Psoas muscle (tissue), 7 donors: ENCODE measurements at regions not wholly inside any gene's neighbourhood (a gene's known extent, or its start where the extent isn't known, plus 50 kb on each side); places are given as distances from the start of the nearest gene placed in this dataset.

Experiments
- ATAC-seq, 4 donors: fragments of 200-7000 bp; cut with Tn5 transposase; one replicate each; pipeline ENCODE4 v1.9.1; 2020; ENCODE audit warnings: moderate library complexity in 3 of 4, mild to moderate bottlenecking in 2 of 4
- DNase-seq, 2 donors: peaks; one replicate each; pipeline ENCODE4 v3.0.0-alpha.2; 2020
- H3K27ac ChIP-seq: fragments of 200-600 bp; one replicate; pipeline ENCODE4 v1.8.0; 2022
- H3K27me3 ChIP-seq, 3 donors: fragments of 200-600 bp in 1 of 3; one replicate each; pipeline versions ENCODE4 v1.6.1 to v1.8.0; 2013 to 2022; ENCODE audit warnings: low read length in 2 of 3, mild to moderate bottlenecking in 2 of 3, moderate library complexity in 1 of 3; ENCODE audit not compliant: insufficient read depth in 3 of 3
- H3K36me3 ChIP-seq, 2 donors: fragments of 200-600 bp in 1 of 2; one replicate each; pipeline versions ENCODE4 v1.6.1 to v1.8.0; 2013 to 2022; ENCODE audit warnings: low read depth in 1 of 2, mild to moderate bottlenecking in 1 of 2, moderate library complexity in 1 of 2; ENCODE audit not compliant: insufficient read depth in 1 of 2
- H3K4me1 ChIP-seq: fragments of 200-600 bp; one replicate; pipeline ENCODE4 v1.8.0; 2022
- H3K4me3 ChIP-seq: fragments of 200-600 bp; one replicate; pipeline ENCODE4 v1.8.0; 2022; ENCODE audit warnings: mild to moderate bottlenecking
- H3K9me3 ChIP-seq: fragments of 200-600 bp; one replicate; pipeline ENCODE4 v1.8.0; 2022
- WGBS, 3 donors: extraction: QIAGEN DNeasy Blood & Tissue Kit; methylation state at CpG; one replicate each; pipeline versions ENCODE4 v1.1.6 to v1.1.7; 2013; 5-methylcytosine and 5-hydroxymethylcytosine counted together
- intact Hi-C, 2 donors: fragments of 100-400 bp; cut with DNase I; formaldehyde crosslinking; loops; one replicate each; pipeline versions ENCODE4 v1.11.0 to v1.14.2; 2022
- TF ChIP-seq, protein P1 (sequence below): fragments of 200-600 bp; IDR thresholded peaks from one replicate; pipeline ENCODE4 v1.8.0; 2022; ENCODE audit warnings: antibody characterized with exemption
- donor health status: healthy with polysubstance abuse.
- donor health status: DM: no; HTN: no; CAD: no; lungs with moderate emphysema.
- donor health status: Bipolar disorder and iron deficiency.
- donor health status: healthy.
- donor health status: DM: yes; HTN: yes; CAD: no.
- donor health status: DM: no; HTN: no; CAD: no.
- donor health status: DM: yes; HTN: yes; CAD: no.

DNA sequence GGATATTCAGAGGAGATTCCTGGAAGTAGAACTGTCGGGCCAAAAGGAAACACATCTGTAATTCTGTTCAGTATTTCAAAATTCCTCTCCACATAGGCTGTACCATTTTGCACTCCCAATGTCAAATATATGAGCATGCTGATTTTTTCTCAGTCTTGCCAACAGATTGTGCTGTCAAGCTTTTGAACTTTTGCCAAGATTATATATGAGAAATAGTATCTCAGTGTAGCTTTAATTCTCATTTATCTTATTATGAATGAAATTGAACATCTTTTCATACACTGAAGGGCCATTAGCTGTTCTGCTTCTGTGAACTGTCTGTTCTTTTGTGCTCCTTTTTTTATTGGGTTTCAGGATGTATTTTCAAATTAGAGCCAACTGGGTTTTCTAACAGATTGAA, 907.1 kb downstream of the MAT2B start:
- intact Hi-C loops: no loop called here
- H3K9me3 ChIP-seq: no peaks in the 10 kb centered on the region
- ATAC-seq: no peak
- H3K36me3 ChIP-seq: no peaks in the 10 kb centered on the region
- no peaks in the 10 kb centered on the region for H3K4me1 ChIP-seq
- no peaks in the 10 kb centered on the region for H3K27me3 ChIP-seq
- H3K4me3 ChIP-seq: no peak overlapping the region
- no peak for DNase-seq
- WGBS, 3 donors: 61 to 78% (median 65%) methylated on average over 1 of the region's 1 CpG
- TF ChIP-seq, protein P1, sequence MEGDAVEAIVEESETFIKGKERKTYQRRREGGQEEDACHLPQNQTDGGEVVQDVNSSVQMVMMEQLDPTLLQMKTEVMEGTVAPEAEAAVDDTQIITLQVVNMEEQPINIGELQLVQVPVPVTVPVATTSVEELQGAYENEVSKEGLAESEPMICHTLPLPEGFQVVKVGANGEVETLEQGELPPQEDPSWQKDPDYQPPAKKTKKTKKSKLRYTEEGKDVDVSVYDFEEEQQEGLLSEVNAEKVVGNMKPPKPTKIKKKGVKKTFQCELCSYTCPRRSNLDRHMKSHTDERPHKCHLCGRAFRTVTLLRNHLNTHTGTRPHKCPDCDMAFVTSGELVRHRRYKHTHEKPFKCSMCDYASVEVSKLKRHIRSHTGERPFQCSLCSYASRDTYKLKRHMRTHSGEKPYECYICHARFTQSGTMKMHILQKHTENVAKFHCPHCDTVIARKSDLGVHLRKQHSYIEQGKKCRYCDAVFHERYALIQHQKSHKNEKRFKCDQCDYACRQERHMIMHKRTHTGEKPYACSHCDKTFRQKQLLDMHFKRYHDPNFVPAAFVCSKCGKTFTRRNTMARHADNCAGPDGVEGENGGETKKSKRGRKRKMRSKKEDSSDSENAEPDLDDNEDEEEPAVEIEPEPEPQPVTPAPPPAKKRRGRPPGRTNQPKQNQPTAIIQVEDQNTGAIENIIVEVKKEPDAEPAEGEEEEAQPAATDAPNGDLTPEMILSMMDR: no peak
- no peak overlapping the region for H3K27ac ChIP-seq

DNA sequence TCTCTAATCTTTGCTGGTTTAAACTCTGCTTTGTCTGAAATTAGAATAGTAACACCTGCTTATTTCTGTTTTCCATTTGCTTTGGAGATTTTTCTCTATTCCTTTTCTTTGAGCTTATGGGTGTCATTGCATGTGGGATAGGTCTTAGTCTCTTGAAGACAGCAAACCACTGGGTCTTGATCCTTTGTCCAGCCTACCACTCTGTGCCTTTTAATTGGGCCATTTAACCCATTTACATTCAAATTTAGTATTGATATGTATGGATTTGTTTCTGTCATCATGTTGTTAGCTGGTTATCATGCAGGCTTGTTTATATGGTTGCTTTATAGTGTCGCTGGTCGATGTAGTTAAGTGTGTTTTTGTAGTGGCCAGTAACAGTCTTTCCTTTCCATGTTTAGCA, 914.7 kb downstream of the MAT2B start:
- intact Hi-C loops: no loop called here
- peaks cover 0 to 2% (median 0%) of the 10 kb centered on the region in 3 donors for H3K27me3 ChIP-seq
- no peak overlapping the region for H3K4me3 ChIP-seq
- TF ChIP-seq, protein P1: no peak
- H3K27ac ChIP-seq: no peak overlapping the region
- DNase-seq: no peak
- WGBS, 3 donors: 89 to 97% (median 89%) methylated on average over 2 of the region's 2 CpGs
- peaks cover 6% of the 10 kb centered on the region for H3K9me3 ChIP-seq
- no peak for ATAC-seq
- H3K4me1 ChIP-seq: no peaks in the 10 kb centered on the region
- H3K36me3 ChIP-seq: no peaks in the 10 kb centered on the region

DNA sequence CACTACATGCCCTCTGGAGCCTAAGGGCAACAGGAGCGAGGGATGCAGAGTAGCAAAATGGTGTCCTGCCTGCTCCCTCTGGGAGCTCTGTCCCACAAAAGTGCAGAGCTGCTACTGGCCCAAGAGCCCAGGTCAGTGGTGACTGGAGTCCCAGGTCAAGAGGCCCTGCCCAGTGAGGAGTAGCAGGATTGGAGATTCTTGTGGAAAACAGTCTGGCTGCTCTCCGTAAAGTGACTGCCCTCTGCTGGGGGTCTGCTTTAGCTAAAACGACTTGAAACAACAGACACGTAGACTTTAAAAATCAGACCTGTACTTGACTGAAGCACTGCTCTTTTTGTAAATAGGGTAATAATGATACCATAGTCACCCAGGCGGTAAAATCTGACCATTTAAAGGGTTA, 917.0 kb downstream of the MAT2B start:
- TF ChIP-seq, protein P1: no peak

DNA sequence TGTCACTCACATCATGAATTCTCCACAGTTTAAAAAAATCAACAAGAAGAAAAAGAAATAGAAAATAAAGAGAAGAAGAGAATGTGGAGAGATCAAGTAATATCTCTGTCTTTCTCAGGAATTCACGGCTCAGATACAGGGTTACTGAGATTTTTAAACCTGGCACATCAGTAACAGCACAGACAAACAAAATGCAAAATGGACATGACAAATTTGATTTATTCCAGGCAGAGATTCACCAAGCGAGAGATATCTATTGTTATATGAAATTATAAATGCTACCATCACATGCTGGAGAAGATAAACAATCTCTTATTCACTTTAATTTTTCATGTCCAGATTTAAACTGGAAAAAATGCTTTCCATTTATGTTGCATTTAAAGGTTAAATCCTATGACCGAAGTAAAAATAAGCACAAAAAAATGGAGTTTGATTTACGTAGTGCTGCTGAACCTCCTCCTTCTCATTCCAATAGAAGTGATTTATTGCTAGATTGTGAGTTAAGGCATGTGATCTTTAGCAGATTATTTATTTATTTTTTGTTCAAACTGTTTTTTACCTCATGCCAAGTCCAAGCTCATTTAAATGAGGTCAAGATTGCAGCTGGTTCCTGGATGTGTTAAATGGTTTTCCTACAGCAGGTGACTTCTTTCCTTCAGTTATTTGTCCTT, 926.4 kb downstream of the MAT2B start:
- H3K4me1 ChIP-seq: no peaks in the 10 kb centered on the region
- no peak for DNase-seq
- H3K9me3 ChIP-seq: no peaks in the 10 kb centered on the region
- intact Hi-C loops: no loop called here
- TF ChIP-seq, protein P1: no peak
- no peaks in the 10 kb centered on the region for H3K36me3 ChIP-seq
- 39 to 60% (median 42%) methylated on average over 4 of the region's 4 CpGs for WGBS, 3 donors
- no peak for ATAC-seq
- H3K27me3 ChIP-seq: no peaks in the 10 kb centered on the region
- H3K27ac ChIP-seq: no peak overlapping the region
- H3K4me3 ChIP-seq: no peak overlapping the region

More for the DNA sequence above, 917.0 kb downstream of the MAT2B start:
- intact Hi-C loops: no loop called here
- Histone ChIP-seq H3K4me3 (no peak overlapping the region), H3K36me3 (no peaks in the 10 kb centered on the region), H3K4me1 (no peaks in the 10 kb centered on the region), H3K27ac (no peak overlapping the region), H3K9me3 (peaks cover 6% of the 10 kb centered on the region), H3K27me3 (peaks cover 0 to 2% (median 0%) of the 10 kb centered on the region in 3 donors)
- 59 to 68% (median 62%) methylated on average over 5 of the region's 5 CpGs for WGBS, 3 donors
- ATAC-seq (no peak), DNase-seq (no peak)
